Stomach smooth muscle (tissue), 2 donors: ENCODE measurements at regions not wholly inside any gene's neighbourhood (a gene's known extent, or its start where the extent isn't known, plus 50 kb on each side); places are given as distances from the start of the nearest gene placed in this dataset.
"Not testable (repeated sequence)": the region's sequence is repeated elsewhere in the genome, so short reads cannot be mapped to it uniquely, and the experiment has no call there.

Experiments used
- H3K27ac ChIP-seq: one replicate; pipeline ENCODE4 v1.7.0; 2013; ENCODE audit warnings: mild to moderate bottlenecking, low read length, inconsistent platforms
- H3K27me3 ChIP-seq, 2 donors: one replicate each; pipeline ENCODE4 v1.7.0; 2013; ENCODE audit warnings: low read length in 2 of 2; ENCODE audit not compliant: insufficient read depth in 2 of 2, control insufficient read depth in 1 of 2
- H3K36me3 ChIP-seq, 2 donors: one replicate each; pipeline ENCODE4 v1.7.0; 2013; ENCODE audit warnings: low read length in 2 of 2; ENCODE audit not compliant: control insufficient read depth in 2 of 2, insufficient read depth in 2 of 2
- H3K4me1 ChIP-seq: one replicate; pipeline ENCODE4 v1.7.0; 2013; ENCODE audit warnings: low read length; ENCODE audit not compliant: control insufficient read depth, insufficient read depth
- H3K4me3 ChIP-seq, 2 donors: one replicate each; pipeline ENCODE4 v1.7.0; 2013; ENCODE audit warnings: low read length in 2 of 2
- H3K9ac ChIP-seq, 2 donors: one replicate each; pipeline ENCODE4 v1.7.0; 2013; ENCODE audit warnings: low read length in 2 of 2, mild to moderate bottlenecking in 1 of 2
- H3K9me3 ChIP-seq, 2 donors: one replicate each; pipeline ENCODE4 v1.7.0; 2013; ENCODE audit warnings: low read length in 2 of 2; ENCODE audit not compliant: control insufficient read depth in 2 of 2
- donor health status: healthy.
- donor health status: Pancreatic carcinoma.

DNA sequence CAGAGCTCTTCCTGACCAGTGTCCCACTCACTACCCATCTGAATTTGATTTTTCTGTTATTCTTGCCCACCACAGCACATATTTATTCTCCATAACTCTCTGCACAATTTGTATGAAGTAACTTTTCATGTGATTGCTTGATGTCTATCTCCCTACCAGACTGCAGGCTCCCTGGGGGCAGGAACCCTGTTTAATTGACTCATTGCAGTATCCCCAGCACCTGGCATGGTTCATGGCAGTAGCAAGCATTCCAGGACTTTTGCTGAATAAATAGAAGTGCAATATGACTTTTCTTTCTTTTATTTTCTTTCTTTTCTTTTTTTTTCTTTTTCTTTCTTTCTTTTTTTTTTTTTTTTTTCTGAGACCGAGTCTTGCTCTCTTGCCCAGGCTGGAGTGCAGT lies 88.7 kb upstream of the XPO1 start:
- H3K36me3 ChIP-seq, result no peaks in the 10 kb centered on the region
- no peak overlapping the region for H3K4me3 ChIP-seq
- H3K9ac ChIP-seq, result no peak overlapping the region
- no peak overlapping the region for H3K27ac ChIP-seq
- H3K9me3 ChIP-seq, result no peaks in the 10 kb centered on the region
- no peaks in the 10 kb centered on the region for H3K4me1 ChIP-seq
- no peaks in the 10 kb centered on the region for H3K27me3 ChIP-seq

GRCh38 chr2:61623747-61624146 lies 85.6 kb upstream of the XPO1 start:
- Histone ChIP-seq H3K27me3 (no peaks in the 10 kb centered on the region), H3K27ac (no peak overlapping the region), H3K9me3 (no peaks in the 10 kb centered on the region), H3K4me1 (no peaks in the 10 kb centered on the region), H3K9ac (no peak overlapping the region), H3K4me3 (no peak overlapping the region), H3K36me3 (no peaks in the 10 kb centered on the region)

DNA sequence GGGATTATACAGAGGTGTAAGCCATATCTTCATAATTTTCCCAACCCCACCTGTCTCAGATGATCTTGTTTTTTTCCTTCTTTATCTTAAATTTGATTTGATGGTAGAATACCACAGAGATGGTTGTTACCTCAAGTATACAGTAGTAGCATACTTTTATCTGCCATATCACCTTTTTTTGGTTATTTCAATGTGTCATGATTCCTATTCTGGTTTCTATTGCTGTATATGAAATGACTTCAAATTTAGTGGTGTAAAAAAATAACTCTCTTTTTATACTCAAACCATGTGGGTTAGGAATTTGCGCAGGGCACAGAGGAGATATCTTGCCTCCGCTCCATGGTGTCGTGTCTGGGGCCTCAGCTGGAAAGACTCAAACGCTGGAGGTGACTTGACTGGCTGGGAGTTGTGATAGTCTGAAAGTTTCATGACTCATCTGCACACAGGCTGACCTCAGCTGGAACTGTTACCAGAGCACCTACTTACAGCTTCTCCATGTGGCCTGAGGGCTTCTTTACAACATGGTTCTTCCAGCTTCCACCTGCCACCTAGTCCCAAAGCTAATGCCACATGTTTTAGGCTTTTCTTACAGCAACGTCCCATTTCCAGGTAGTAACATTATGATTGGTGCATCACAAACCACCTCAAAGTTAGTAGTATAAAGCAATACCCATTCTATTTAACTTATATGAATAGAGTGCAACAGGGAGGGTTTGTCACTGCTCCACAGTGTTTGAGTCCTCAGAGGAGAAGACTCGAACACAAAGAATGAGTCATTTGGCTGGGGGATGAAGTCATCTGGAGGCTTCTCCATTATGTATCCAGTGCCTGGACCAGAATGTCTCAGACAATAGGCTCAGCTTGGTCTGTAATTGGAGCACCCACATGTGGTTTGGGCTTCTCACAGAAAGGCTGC lies 82.3 kb upstream of the XPO1 start:
- Histone ChIP-seq H3K27ac (no peak overlapping the region), H3K9me3 (no peaks in the 10 kb centered on the region)

DNA sequence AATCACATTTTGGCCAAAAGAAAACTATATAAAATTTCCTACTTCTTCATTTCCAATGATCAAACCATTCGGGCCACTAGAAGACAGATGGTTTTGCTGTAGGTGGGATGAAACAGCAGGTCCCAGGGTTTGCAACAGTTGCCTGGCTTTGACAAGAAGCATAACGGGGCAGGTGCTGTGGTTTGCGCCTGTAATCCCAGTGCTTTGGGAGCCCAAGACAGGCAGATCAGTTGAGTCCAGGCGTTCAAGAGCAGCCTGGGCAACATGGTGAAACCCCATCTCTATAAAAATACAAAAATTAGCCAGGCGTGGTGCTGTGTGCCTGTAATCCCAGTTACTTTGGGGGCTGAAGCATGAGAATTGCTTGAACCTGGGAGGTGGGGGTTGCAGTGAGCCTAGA lies 81.4 kb upstream of the XPO1 start:
- Histone ChIP-seq H3K4me3 (no peak overlapping the region), H3K36me3 (no peaks in the 10 kb centered on the region), H3K9me3 (no peaks in the 10 kb centered on the region), H3K27ac (no peak overlapping the region), H3K9ac (no peak overlapping the region), H3K27me3 (no peaks in the 10 kb centered on the region), H3K4me1 (no peaks in the 10 kb centered on the region)

More for the DNA sequence above, 82.3 kb upstream of the XPO1 start:
- Histone ChIP-seq H3K36me3 (no peaks in the 10 kb centered on the region), H3K27me3 (no peaks in the 10 kb centered on the region), H3K4me3 (no peak overlapping the region), H3K9ac (no peak overlapping the region), H3K4me1 (no peaks in the 10 kb centered on the region)

- H3K36me3 ChIP-seq, result no peaks in the 10 kb centered on the region
- H3K9me3 ChIP-seq, result no peaks in the 10 kb centered on the region
- no peak overlapping the region for H3K9ac ChIP-seq
- H3K4me3 ChIP-seq, result no peak overlapping the region
- H3K4me1 ChIP-seq, result no peaks in the 10 kb centered on the region
- no peak overlapping the region for H3K27ac ChIP-seq
- H3K27me3 ChIP-seq, result no peaks in the 10 kb centered on the region
These were observed 79.5 kb upstream of the XPO1 start for GRCh38 chr2:61617610-61618009.

DNA sequence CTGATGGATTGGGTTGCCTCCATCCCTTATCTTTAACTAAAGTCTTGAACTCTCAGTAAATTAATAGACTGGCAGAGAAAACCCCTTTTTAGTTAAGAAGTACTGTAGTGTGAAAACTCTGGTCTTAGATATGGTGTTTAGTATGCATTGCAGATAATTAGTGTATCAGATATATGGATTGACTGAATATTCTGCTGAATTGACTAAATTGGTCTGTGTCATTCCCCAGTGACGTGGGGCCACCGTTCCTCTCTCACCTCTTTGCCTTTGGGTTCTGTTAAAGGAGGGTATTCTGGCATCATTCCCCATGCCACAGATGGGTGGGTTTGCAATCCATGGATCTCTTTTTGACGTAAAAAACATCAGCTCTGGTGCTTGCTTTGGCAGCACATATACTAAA lies 67.1 kb upstream of the XPO1 start:
- Histone ChIP-seq H3K4me3 (no peak overlapping the region), H3K27me3 (no peaks in the 10 kb centered on the region), H3K27ac (no peak overlapping the region), H3K4me1 (no peaks in the 10 kb centered on the region), H3K9me3 (peaks cover 0 to 2% of the 10 kb centered on the region in 2 donors), H3K36me3 (no peaks in the 10 kb centered on the region), H3K9ac (no peak overlapping the region)

DNA sequence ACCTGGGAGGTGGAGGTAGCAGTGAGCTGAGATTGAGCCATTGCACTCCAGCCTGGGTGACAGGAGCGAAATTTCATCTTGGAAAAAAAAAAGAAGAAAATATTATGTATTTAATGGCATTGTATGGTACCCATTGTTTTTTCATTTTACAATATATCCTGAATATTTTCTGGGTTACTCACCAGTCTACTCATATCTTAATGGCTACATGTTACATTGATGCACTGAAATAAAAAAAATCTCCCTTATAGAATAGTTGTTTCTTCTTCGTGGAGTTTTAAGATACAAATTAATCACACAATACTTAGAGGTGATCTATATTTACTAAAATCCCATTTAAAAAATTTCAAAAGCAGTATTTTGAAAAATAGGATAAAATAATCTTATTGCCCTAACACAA lies 66.3 kb upstream of the XPO1 start:
- no peak overlapping the region for H3K4me3 ChIP-seq
- no peak overlapping the region for H3K27ac ChIP-seq
- peaks cover 0 to 2% of the 10 kb centered on the region in 2 donors for H3K9me3 ChIP-seq
- no peak overlapping the region for H3K9ac ChIP-seq
- no peaks in the 10 kb centered on the region for H3K4me1 ChIP-seq
- H3K27me3 ChIP-seq, result no peaks in the 10 kb centered on the region
- H3K36me3 ChIP-seq, result no peaks in the 10 kb centered on the region

DNA sequence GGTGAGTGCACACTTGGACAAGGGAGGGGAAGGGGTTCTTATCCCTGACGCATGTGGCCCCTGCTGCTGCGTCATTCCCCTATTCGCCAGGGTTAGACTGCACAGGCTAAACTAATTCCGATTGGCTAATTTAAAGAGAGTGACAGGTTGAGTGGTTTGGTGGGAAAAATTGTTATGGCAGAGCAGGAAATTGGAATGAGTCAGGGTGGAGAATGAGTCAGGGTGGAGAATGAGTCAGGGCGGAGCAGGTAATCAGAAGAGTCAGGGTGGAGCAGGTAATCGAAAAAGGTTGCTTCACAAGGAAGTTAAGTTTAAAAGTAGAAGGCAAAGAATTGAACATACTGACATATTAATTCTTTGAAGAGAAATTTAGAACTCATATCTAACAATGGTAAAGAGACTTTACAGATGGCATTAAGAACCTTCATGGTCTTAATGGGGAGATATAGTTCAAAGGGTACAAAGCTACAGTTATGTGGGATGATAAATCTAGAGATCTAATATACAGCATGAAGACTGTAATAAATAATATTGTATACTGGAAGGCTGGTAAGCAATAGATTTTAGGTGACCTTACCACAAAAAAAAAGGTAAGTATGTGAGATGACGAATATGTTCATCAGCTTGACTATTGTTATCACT lies 60.5 kb upstream of the XPO1 start:
- H3K36me3 ChIP-seq, H3K27me3 ChIP-seq, H3K4me1 ChIP-seq, H3K27ac ChIP-seq, H3K9ac ChIP-seq, H3K4me3 ChIP-seq, H3K9me3 ChIP-seq: not testable (repeated sequence)

DNA sequence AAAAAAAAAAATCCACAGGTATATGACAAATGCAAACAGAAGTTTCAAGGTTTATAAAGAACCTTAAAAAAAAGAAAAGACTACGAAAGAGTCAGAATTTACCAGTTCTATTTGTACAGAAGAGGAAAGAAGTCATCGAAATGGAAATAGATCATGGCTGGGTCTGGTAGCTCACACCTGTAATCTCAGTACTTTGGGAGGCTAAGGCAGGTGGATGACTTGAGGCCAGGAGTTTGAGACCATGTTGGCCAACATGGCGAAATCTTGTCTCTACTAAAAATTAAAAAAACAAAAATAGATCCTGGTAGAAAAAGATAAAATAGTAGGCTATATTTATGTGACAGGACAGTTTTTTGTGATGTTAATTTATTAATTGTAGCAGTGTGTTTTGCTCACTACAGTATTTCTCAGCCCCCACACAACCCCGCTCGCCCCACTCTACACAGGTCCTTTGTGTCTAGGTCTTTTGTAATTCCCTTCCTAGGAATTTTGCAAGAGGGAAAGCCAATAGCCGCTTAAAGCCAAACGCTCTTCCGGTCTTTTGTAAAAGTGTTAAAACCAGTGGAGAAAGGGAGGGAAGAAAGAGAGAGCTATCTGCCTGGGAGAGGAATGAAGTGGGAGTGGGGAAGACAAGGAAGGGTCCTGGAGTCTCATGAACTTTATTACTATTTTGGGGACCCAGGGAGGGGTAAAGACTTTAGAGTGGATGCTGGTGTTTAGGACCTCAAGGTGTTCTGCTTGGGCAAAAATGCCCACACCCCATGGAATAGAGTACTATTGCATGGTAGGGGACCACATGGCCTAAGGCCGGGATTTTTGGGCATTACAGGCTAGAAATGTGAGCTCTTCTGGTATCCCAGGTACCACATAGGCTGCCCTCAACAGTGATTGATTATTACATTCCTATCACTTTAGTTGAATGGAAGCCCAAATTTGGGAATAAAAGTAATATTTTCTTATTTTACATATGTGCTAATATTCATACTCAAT lies 59.4 kb upstream of the XPO1 start:
- Histone ChIP-seq H3K9me3 (no peaks in the 10 kb centered on the region), H3K9ac (no peak overlapping the region), H3K36me3 (no peaks in the 10 kb centered on the region), H3K27ac (no peak overlapping the region), H3K27me3 (no peaks in the 10 kb centered on the region), H3K4me1 (no peaks in the 10 kb centered on the region), H3K4me3 (no peak overlapping the region)

DNA sequence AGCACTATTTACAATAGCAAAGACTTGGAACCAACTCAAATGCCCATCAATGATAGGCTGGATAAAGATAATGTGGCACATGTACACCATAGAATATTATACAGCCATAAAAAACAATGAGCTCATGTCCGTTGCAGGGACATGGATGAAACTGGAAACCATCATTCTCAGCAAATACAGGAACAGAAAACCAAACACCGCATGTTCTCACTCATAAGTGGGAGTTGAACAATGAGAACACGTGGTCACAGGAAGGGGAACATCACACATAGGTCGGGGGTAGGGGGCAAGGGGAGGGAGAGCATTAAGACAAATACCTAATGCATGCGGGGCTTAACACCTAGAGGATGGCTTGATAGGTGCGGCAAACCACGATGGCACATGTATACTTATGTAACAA lies 56.0 kb upstream of the XPO1 start:
- not testable (repeated sequence) for H3K9ac ChIP-seq, H3K27me3 ChIP-seq, H3K4me1 ChIP-seq, H3K9me3 ChIP-seq, H3K27ac ChIP-seq, H3K4me3 ChIP-seq, H3K36me3 ChIP-seq
